Left lung (tissue), 4 donors: ENCODE measurements at regions not wholly inside any gene's neighbourhood (a gene's known extent, or its start where the extent isn't known, plus 50 kb on each side); places are given as distances from the start of the nearest gene placed in this dataset.
A peak's percentile ranks its signal among the peaks of the same experiment; 100 is the strongest.

Source experiments
- ATAC-seq: fragments of 200-7000 bp; cut with Tn5 transposase; one replicate; pipeline ENCODE4 v1.9.1; 2020; ENCODE audit warnings: moderate library complexity
- DNase-seq, 4 donors: peaks; one replicate each; pipeline ENCODE4 v3.0.0-alpha.2; 2013 to 2020
- H3K27ac ChIP-seq, 2 donors: fragments of 200-600 bp; sonication (generic) in 1 of 2; one replicate each; pipeline versions ENCODE4 v1.5.0 to v1.8.0; 2020 to 2021
- H3K27me3 ChIP-seq, 2 donors: fragments of 200-600 bp; sonication (generic) in 1 of 2; one replicate each; pipeline versions ENCODE4 v1.5.0 to v1.8.0; 2020 to 2021
- H3K36me3 ChIP-seq, 2 donors: fragments of 200-600 bp; sonication (generic) in 1 of 2; one replicate each; pipeline versions ENCODE4 v1.5.0 to v1.8.0; 2020 to 2021
- H3K4me1 ChIP-seq, 2 donors: fragments of 200-600 bp; one replicate each; pipeline ENCODE4 v1.8.0; 2021
- H3K4me3 ChIP-seq, 2 donors: fragments of 200-600 bp; sonication (generic) in 1 of 2; one replicate each; pipeline versions ENCODE4 v1.5.0 to v1.8.0; 2020 to 2021; ENCODE audit warnings: mild to moderate bottlenecking in 1 of 2
- H3K9me3 ChIP-seq, 2 donors: fragments of 200-600 bp; sonication (generic) in 1 of 2; one replicate each; pipeline versions ENCODE4 v1.5.0 to v1.8.0; 2020 to 2021
- CTCF ChIP-seq, 2 donors: fragments of 200-600 bp; sonication (generic) in 1 of 2; IDR thresholded peaks; one replicate each; pipeline versions ENCODE4 v1.5.0 to v1.8.0; 2021; ENCODE audit warnings: antibody characterized with exemption in 2 of 2
- intact Hi-C, 2 donors: fragments of 100-400 bp; cut with DNase I; formaldehyde crosslinking; loops; one replicate each; pipeline versions ENCODE4 v1.11.2 to v1.14.2; 2022
- donor health status: DM: no; HTN: yes; CAD: no.
- donor health status: DM: no; HTN: no; CAD: no.

- ATAC-seq: no peak
- intact Hi-C loops: no loop called here
- Histone ChIP-seq H3K4me1 (no peaks in the 10 kb centered on the region), H3K27me3 (peaks cover 0 to 5% of the 10 kb centered on the region in 2 donors), H3K36me3 (no peaks in the 10 kb centered on the region), H3K4me3 (no peak overlapping the region), H3K9me3 (no peaks in the 10 kb centered on the region), H3K27ac (no peak overlapping the region)
- no peak for DNase-seq
- TF ChIP-seq CTCF (IDR thresholded peaks at IDR 0.05): no peak
These were observed 215.1 kb downstream of the TBXT start for GRCh38 chr6:165952514-165952913.

- Histone ChIP-seq H3K27me3 (peaks cover 0 to 5% of the 10 kb centered on the region in 2 donors), H3K9me3 (no peaks in the 10 kb centered on the region), H3K27ac (no peak overlapping the region), H3K4me1 (no peaks in the 10 kb centered on the region), H3K36me3 (no peaks in the 10 kb centered on the region), H3K4me3 (no peak overlapping the region)
- ATAC-seq (no peak), DNase-seq (no peak)
- intact Hi-C loops: no loop called here
- no peak for TF ChIP-seq CTCF (IDR thresholded peaks at IDR 0.05)
These were observed 217.3 kb downstream of the TBXT start for GRCh38 chr6:165950316-165950715.

- ATAC-seq (no peak), DNase-seq (peak in 1 of 4 donors; percentile 43)
- TF ChIP-seq CTCF (IDR thresholded peaks at IDR 0.05): no peak
- Histone ChIP-seq H3K36me3 (no peaks in the 10 kb centered on the region), H3K4me3 (no peak overlapping the region), H3K27ac (no peak overlapping the region), H3K4me1 (no peaks in the 10 kb centered on the region), H3K9me3 (no peaks in the 10 kb centered on the region), H3K27me3 (peaks cover 0 to 5% of the 10 kb centered on the region in 2 donors)
- intact Hi-C loops: no loop called here
These were observed 218.3 kb downstream of the TBXT start for GRCh38 chr6:165949324-165949723.

- no peak for DNase-seq
- TF ChIP-seq CTCF (IDR thresholded peaks at IDR 0.05): no peak
- no peaks in the 10 kb centered on the region for H3K36me3 ChIP-seq
- no peaks in the 10 kb centered on the region for H3K9me3 ChIP-seq
- no peak overlapping the region for H3K27ac ChIP-seq
- H3K27me3 ChIP-seq: no peaks in the 10 kb centered on the region
- H3K4me1 ChIP-seq: no peaks in the 10 kb centered on the region
- no peak for ATAC-seq
- H3K4me3 ChIP-seq: no peak overlapping the region
- intact Hi-C loops: no loop called here
These were observed 223.6 kb downstream of the TBXT start for GRCh38 chr6:165944002-165944466.

- Histone ChIP-seq H3K27me3 (no peaks in the 10 kb centered on the region), H3K36me3 (no peaks in the 10 kb centered on the region), H3K4me1 (no peaks in the 10 kb centered on the region), H3K9me3 (no peaks in the 10 kb centered on the region), H3K4me3 (no peak overlapping the region), H3K27ac (no peak overlapping the region)
- ATAC-seq (no peak), DNase-seq (no peak)
- intact Hi-C loops: no loop called here
- no peak for TF ChIP-seq CTCF (IDR thresholded peaks at IDR 0.05)
These were observed 225.9 kb downstream of the TBXT start for GRCh38 chr6:165941786-165942185.
